Stimulated activated naive CD8-positive, alpha-beta T cell treated with anti-CD3 and anti-CD28 coated beads, Interleukin-15, Interleukin-2, amounts not matched to agents 100 U/mL and 50 U/mL, for 24 hours (primary cell): ENCODE measurements at regions not wholly inside any gene's neighbourhood (a gene's known extent, or its start where the extent isn't known, plus 50 kb on each side); places are given as distances from the start of the nearest gene placed in this dataset.

ENCODE experiments used
- ATAC-seq: fragments of 150-1000 bp; cut with Tn5 transposase; one replicate; pipeline ENCODE4 v1.10.0; 2021
- DNase-seq: peaks from one replicate; pipeline ENCODE4 v3.0.0; 2021

- DNase-seq (no peak), ATAC-seq (no peak)
These were observed 191.0 kb upstream of the KIF2A start for GRCh38 chr5:62115014-62115413.

- no peak for DNase-seq
- ATAC-seq: peak; percentile 16
These were observed 181.7 kb upstream of the KIF2A start for GRCh38 chr5:62124266-62124665.

- DNase-seq (no peak), ATAC-seq (no peak)
These were observed 179.9 kb upstream of the KIF2A start for GRCh38 chr5:62126090-62126489.

- DNase-seq: no peak
- ATAC-seq: no peak
These were observed 178.8 kb upstream of the KIF2A start for GRCh38 chr5:62127098-62127736.

- no peak for DNase-seq
- ATAC-seq: no peak
These were observed 175.9 kb upstream of the KIF2A start for GRCh38 chr5:62130107-62130506.

GRCh38 chr5:62132276-62132675, 173.7 kb upstream of the KIF2A start:
- no peak for DNase-seq
- ATAC-seq: no peak

GRCh38 chr5:62133426-62133825, 172.6 kb upstream of the KIF2A start:
- ATAC-seq: no peak
- DNase-seq: no peak

GRCh38 chr5:62134811-62135210, 171.2 kb upstream of the KIF2A start:
- ATAC-seq (no peak), DNase-seq (no peak)

- ATAC-seq: no peak
- DNase-seq: no peak
These were observed 168.4 kb upstream of the KIF2A start for GRCh38 chr5:62137628-62138027.

GRCh38 chr5:62138607-62139006, 167.4 kb upstream of the KIF2A start:
- ATAC-seq: no peak
- DNase-seq: no peak

- ATAC-seq: no peak
- no peak for DNase-seq
These were observed 166.3 kb upstream of the KIF2A start for GRCh38 chr5:62139741-62140140.

- ATAC-seq (no peak), DNase-seq (no peak)
These were observed 163.7 kb upstream of the KIF2A start for GRCh38 chr5:62142351-62142750.

- no peak for DNase-seq
- ATAC-seq: no peak
These were observed 162.5 kb upstream of the KIF2A start for GRCh38 chr5:62143268-62144229.

GRCh38 chr5:62144401-62145022, 161.5 kb upstream of the KIF2A start:
- DNase-seq (no peak), ATAC-seq (no peak)

- DNase-seq (no peak), ATAC-seq (no peak)
These were observed 156.1 kb upstream of the KIF2A start for GRCh38 chr5:62149879-62150278.

- no peak for DNase-seq
- no peak for ATAC-seq
These were observed 153.5 kb upstream of the KIF2A start for GRCh38 chr5:62152394-62153087.

GRCh38 chr5:62154758-62155157, 151.2 kb upstream of the KIF2A start:
- ATAC-seq (no peak), DNase-seq (no peak)

- ATAC-seq: no peak
These were observed 150.0 kb upstream of the KIF2A start for GRCh38 chr5:62155988-62156387.

GRCh38 chr5:62167561-62168057, 138.4 kb upstream of the KIF2A start:
- no peak for DNase-seq
- no peak for ATAC-seq

More at GRCh38 chr5:62155988-62156387, 150.0 kb upstream of the KIF2A start:
- no peak for DNase-seq

GRCh38 chr5:62168506-62169281, 137.3 kb upstream of the KIF2A start:
- no peak for DNase-seq
- ATAC-seq: no peak

GRCh38 chr5:62178258-62178657, 127.7 kb upstream of the KIF2A start:
- ATAC-seq (no peak), DNase-seq (no peak)
